ENCODE measurements at regions not wholly inside any gene's neighbourhood (a gene's known extent, or its start where the extent isn't known, plus 50 kb on each side); places are given as distances from the start of the nearest gene placed in this dataset.
"Not testable (repeated sequence)": the region's sequence is repeated elsewhere in the genome, so short reads cannot be mapped to it uniquely, and the experiment has no call there.

GRCh38 chr2:35820391-35820790 is 535.2 kb upstream of the CRIM1 start:
- TF ChIP-seq CTCF (IDR thresholded peaks at IDR 0.05; ENCODE audit: insufficient read depth, low read length) (no peak), POLR2AphosphoS5 (IDR thresholded peaks at IDR 0.05; ENCODE audit: low read depth) (no peak), GABPA (IDR thresholded peaks at IDR 0.05; ENCODE audit: low read depth) (no peak), SPI1 (IDR thresholded peaks at IDR 0.05; ENCODE audit: borderline replicate concordance, low read depth) (no peak), REST (IDR thresholded peaks at IDR 0.05; ENCODE audit: insufficient replicate concordance, low read depth) (no peak)
- no peak for DNase-seq (ENCODE audit: low read depth in 1 of 2, low spot score in 1 of 2)
- Histone ChIP-seq H3K4me3 (replicated peaks; ENCODE audit: insufficient read depth, low read length) (no peak overlapping the region), H3K27me3 (ENCODE audit: insufficient read depth, poor library complexity, severe bottlenecking) (peaks cover 3% of the 10 kb centered on the region), H3K27ac (replicated peaks) (no peak overlapping the region)

- Histone ChIP-seq H3K4me3 (replicated peaks; ENCODE audit: insufficient read depth, low read length) (no peak overlapping the region), H3K27me3 (ENCODE audit: insufficient read depth, poor library complexity, severe bottlenecking) (peaks cover 3% of the 10 kb centered on the region), H3K27ac (replicated peaks) (no peak overlapping the region)
- DNase-seq (ENCODE audit: low read depth in 1 of 2, low spot score in 1 of 2), result no peak
- TF ChIP-seq GABPA (IDR thresholded peaks at IDR 0.05; ENCODE audit: low read depth) (no peak), POLR2AphosphoS5 (IDR thresholded peaks at IDR 0.05; ENCODE audit: low read depth) (no peak), CTCF (IDR thresholded peaks at IDR 0.05; ENCODE audit: insufficient read depth, low read length) (no peak), REST (IDR thresholded peaks at IDR 0.05; ENCODE audit: insufficient replicate concordance, low read depth) (no peak), SPI1 (IDR thresholded peaks at IDR 0.05; ENCODE audit: borderline replicate concordance, low read depth) (no peak)
These were observed 536.5 kb upstream of the CRIM1 start for GRCh38 chr2:35819033-35819432.

- not testable (repeated sequence) for H3K27ac ChIP-seq (replicated peaks); DNase-seq (ENCODE audit: low read depth in 1 of 2, low spot score in 1 of 2); H3K4me3 ChIP-seq (replicated peaks; ENCODE audit: insufficient read depth, low read length); H3K27me3 ChIP-seq (ENCODE audit: insufficient read depth, poor library complexity, severe bottlenecking)
These were observed 537.2 kb upstream of the CRIM1 start for GRCh38 chr2:35818359-35818758.

GRCh38 chr2:35814597-35814996 is 541.0 kb upstream of the CRIM1 start:
- H3K27ac ChIP-seq (replicated peaks); H3K27me3 ChIP-seq (ENCODE audit: insufficient read depth, poor library complexity, severe bottlenecking); H3K4me3 ChIP-seq (replicated peaks; ENCODE audit: insufficient read depth, low read length); DNase-seq (ENCODE audit: low read depth in 1 of 2, low spot score in 1 of 2): not testable (repeated sequence)

GRCh38 chr2:35803126-35803525 is 552.5 kb upstream of the CRIM1 start:
- Histone ChIP-seq H3K27ac (replicated peaks) (no peak overlapping the region), H3K27me3 (ENCODE audit: insufficient read depth, poor library complexity, severe bottlenecking) (no peaks in the 10 kb centered on the region), H3K4me3 (replicated peaks; ENCODE audit: insufficient read depth, low read length) (no peak overlapping the region)
- DNase-seq (ENCODE audit: low read depth in 1 of 2, low spot score in 1 of 2), result no peak
- TF ChIP-seq GABPA (IDR thresholded peaks at IDR 0.05; ENCODE audit: low read depth), result no peak
- TF ChIP-seq SPI1 (IDR thresholded peaks at IDR 0.05; ENCODE audit: borderline replicate concordance, low read depth), result no peak
- no peak for TF ChIP-seq CTCF (IDR thresholded peaks at IDR 0.05; ENCODE audit: insufficient read depth, low read length)
- TF ChIP-seq POLR2AphosphoS5 (IDR thresholded peaks at IDR 0.05; ENCODE audit: low read depth), result no peak
- no peak for TF ChIP-seq REST (IDR thresholded peaks at IDR 0.05; ENCODE audit: insufficient replicate concordance, low read depth)

All from HL-60 (cell line).